H1 (cell line): ENCODE measurements at regions not wholly inside any gene's neighbourhood (a gene's known extent, or its start where the extent isn't known, plus 50 kb on each side); places are given as distances from the start of the nearest gene placed in this dataset.

Experiments used
- KDM1A ChIP-seq: fragments of 200-600, 300-600 bp; sonication (generic); IDR thresholded peaks from 2 replicates; pipeline ENCODE4 v1.7.1; 2016; ENCODE audit warnings: mild to moderate bottlenecking, low read length, borderline replicate concordance
- POLR2AphosphoS5 ChIP-seq: IDR thresholded peaks from 2 replicates; pipeline ENCODE4 v1.6.1; 2011; ENCODE audit warnings: low read depth, low read length
- TAF1 ChIP-seq: IDR thresholded peaks from 2 replicates; pipeline ENCODE4 v1.6.1; 2011; ENCODE audit warnings: mild to moderate bottlenecking, low read depth, low read length
- TF ChIP-seq, protein P1 (sequence below): IDR thresholded peaks from 2 replicates; pipeline ENCODE4 v1.6.1; 2011; ENCODE audit warnings: low read length, improper control_type of control experiment

DNA sequence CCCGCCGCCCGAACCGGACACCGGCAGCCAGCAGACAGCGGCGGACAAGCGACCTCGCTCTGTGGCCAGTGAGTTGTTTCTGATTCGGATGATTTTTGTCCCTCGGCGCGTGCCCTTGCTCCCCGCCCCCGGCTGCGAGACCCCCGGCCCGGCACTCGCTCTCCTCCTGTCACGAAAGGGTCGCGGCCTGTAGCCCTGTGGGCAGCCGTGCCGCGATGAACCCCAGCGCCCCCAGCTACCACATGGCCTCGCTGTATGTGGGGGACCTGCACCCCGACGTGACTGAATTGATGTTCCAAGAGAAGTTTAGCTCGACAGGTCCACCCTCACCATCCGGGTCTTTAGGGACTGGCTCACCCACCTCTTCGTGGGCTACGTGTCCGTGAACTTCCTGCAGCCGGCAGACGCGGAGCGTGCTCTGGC lies 1257.5 kb upstream of the ACVR2A start (continued):
- TF ChIP-seq, protein P1, sequence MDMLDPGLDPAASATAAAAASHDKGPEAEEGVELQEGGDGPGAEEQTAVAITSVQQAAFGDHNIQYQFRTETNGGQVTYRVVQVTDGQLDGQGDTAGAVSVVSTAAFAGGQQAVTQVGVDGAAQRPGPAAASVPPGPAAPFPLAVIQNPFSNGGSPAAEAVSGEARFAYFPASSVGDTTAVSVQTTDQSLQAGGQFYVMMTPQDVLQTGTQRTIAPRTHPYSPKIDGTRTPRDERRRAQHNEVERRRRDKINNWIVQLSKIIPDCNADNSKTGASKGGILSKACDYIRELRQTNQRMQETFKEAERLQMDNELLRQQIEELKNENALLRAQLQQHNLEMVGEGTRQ: no peak
- TF ChIP-seq TAF1 (no peak), KDM1A (no peak), POLR2AphosphoS5 (no peak)
